NOMO-1 treated with DMSO at 0.1 percent for 48 hours (cell line): ENCODE measurements at regions not wholly inside any gene's neighbourhood (a gene's known extent, or its start where the extent isn't known, plus 50 kb on each side); places are given as distances from the start of the nearest gene placed in this dataset.
"Not testable (repeated sequence)": the region's sequence is repeated elsewhere in the genome, so short reads cannot be mapped to it uniquely, and the experiment has no call there.

Source experiments
- DNase-seq: peaks from one replicate; lab custom pipeline; 2025; ENCODE audit not compliant: unreplicated experiment; lab: John Stamatoyannopoulos, UW

- DNase-seq, result no peak
Measured at GRCh38 chr16:85449885-85450245, 163.3 kb upstream of the GSE1 start.

- DNase-seq, result not testable (repeated sequence)
Measured at GRCh38 chr16:85451142-85451541, 162.0 kb upstream of the GSE1 start.

- DNase-seq, result no peak
Measured at GRCh38 chr16:85451641-85452363, 161.3 kb upstream of the GSE1 start.

- no peak for DNase-seq
Measured at GRCh38 chr16:85452364-85453193, 160.5 kb upstream of the GSE1 start.

- DNase-seq, result no peak
Measured at GRCh38 chr16:85453194-85453678, 159.9 kb upstream of the GSE1 start.

GRCh38 chr16:85453703-85454102, 159.4 kb upstream of the GSE1 start:
- DNase-seq, result no peak

GRCh38 chr16:85454171-85454872, 158.8 kb upstream of the GSE1 start:
- DNase-seq, result no peak

- DNase-seq, result no peak
Measured at GRCh38 chr16:85455534-85455933, 157.6 kb upstream of the GSE1 start.

GRCh38 chr16:85457366-85457765, 155.8 kb upstream of the GSE1 start:
- DNase-seq, result no peak

GRCh38 chr16:85458968-85459367, 154.2 kb upstream of the GSE1 start:
- DNase-seq, result no peak

- no peak for DNase-seq
Measured at GRCh38 chr16:85459529-85460251, 153.4 kb upstream of the GSE1 start.

- no peak for DNase-seq
Measured at GRCh38 chr16:85460252-85461021, 152.7 kb upstream of the GSE1 start.

GRCh38 chr16:85461022-85461813, 151.9 kb upstream of the GSE1 start:
- DNase-seq, result peak; percentile 54

GRCh38 chr16:85461814-85462713, 151.1 kb upstream of the GSE1 start:
- DNase-seq, result peak; percentile 81

GRCh38 chr16:85462714-85463611, 150.2 kb upstream of the GSE1 start:
- DNase-seq, result no peak

- no peak for DNase-seq
Measured at GRCh38 chr16:85463672-85464382, 149.3 kb upstream of the GSE1 start.
